Tibial nerve (tissue), 4 donors: ENCODE measurements at regions not wholly inside any gene's neighbourhood (a gene's known extent, or its start where the extent isn't known, plus 50 kb on each side); places are given as distances from the start of the nearest gene placed in this dataset. TPM values are rescaled to one million over a fixed set of nuclear protein-coding genes. Genes with fewer than 3 reads are reported as not detected.
"Not testable (repeated sequence)": the region's sequence is repeated elsewhere in the genome, so short reads cannot be mapped to it uniquely, and the experiment has no call there.

Experiments used
- DNase-seq, 2 donors: peaks; one replicate each; pipeline ENCODE4 v3.0.0-alpha.2; 2019; ENCODE audit warnings: low spot score in 2 of 2
- H3K27ac ChIP-seq, 4 donors: fragments of 200-600 bp; sonication (generic) in 3 of 4; one replicate each; pipeline ENCODE4 v1.5.1; 2017 to 2019; ENCODE audit warnings: mild to moderate bottlenecking in 1 of 4
- H3K27me3 ChIP-seq, 2 donors: fragments of 200-600 bp; sonication (generic) in 1 of 2; one replicate each; pipeline versions ENCODE4 v1.5.1 to v1.6.0; 2017 to 2019
- H3K36me3 ChIP-seq, 3 donors: fragments of 200-600 bp; sonication (generic); one replicate each; pipeline ENCODE4 v1.5.1; 2018 to 2019
- H3K4me1 ChIP-seq, 4 donors: fragments of 200-600 bp; sonication (generic) in 3 of 4; one replicate each; pipeline ENCODE4 v1.5.1; 2017 to 2019
- H3K4me3 ChIP-seq, 4 donors: fragments of 200-600 bp; sonication (generic) in 3 of 4; one replicate each; pipeline ENCODE4 v1.5.1; 2017 to 2019; ENCODE audit warnings: mild to moderate bottlenecking in 1 of 4, moderate library complexity in 1 of 4
- H3K9me3 ChIP-seq, 4 donors: fragments of 200-600 bp; sonication (generic) in 3 of 4; one replicate each; pipeline ENCODE4 v1.5.1; 2017 to 2019
- CTCF ChIP-seq, 5 experiments: fragments of 200-600 bp in 3 of 5; fragments of 450-650 bp in 2 of 5; sonication (generic) in 3 of 5; IDR thresholded peaks; one replicate each; pipeline ENCODE4 v1.5.1; 2016 to 2019; ENCODE audit warnings: antibody characterized with exemption in 5 of 5, mild to moderate bottlenecking in 3 of 5, moderate library complexity in 2 of 5
- EP300 ChIP-seq, 2 donors: sonication (generic); formaldehyde crosslinking; IDR thresholded peaks; one replicate each; pipeline ENCODE4 v1.6.1; 2017; ENCODE audit warnings: antibody characterized with exemption in 2 of 2, mild to moderate bottlenecking in 1 of 2
- POLR2A ChIP-seq, 2 donors: fragments of 450-650 bp; IDR thresholded peaks; one replicate each; pipeline ENCODE4 v1.6.1; 2017; ENCODE audit warnings: antibody characterized with exemption in 2 of 2, mild to moderate bottlenecking in 2 of 2, moderate library complexity in 2 of 2
- WGBS, 2 donors: methylation state at CpG; one replicate each; pipeline ENCODE4 v1.1.5; 2018; 5-methylcytosine and 5-hydroxymethylcytosine counted together
- small RNA-seq: library from RNA; depleted of rRNA; stranded (forward); fragments of <200 nt; gene quantifications from one replicate; pipeline ENCODE3, GENCODE V24; 2016

- Histone ChIP-seq H3K27ac (no peak overlapping the region), H3K4me1 (no peaks in the 10 kb centered on the region), H3K27me3 (no peaks in the 10 kb centered on the region), H3K4me3 (no peak overlapping the region), H3K9me3 (no peaks in the 10 kb centered on the region), H3K36me3 (no peaks in the 10 kb centered on the region)
- DNase-seq = no peak
- TF ChIP-seq POLR2A (IDR thresholded peaks at IDR 0.05) = no peak
- TF ChIP-seq EP300 (IDR thresholded peaks at IDR 0.05) = no peak
- no peak for TF ChIP-seq CTCF (IDR thresholded peaks at IDR 0.05)
- 92 to 93% methylated on average over 7 of the region's 7 CpGs for WGBS, 2 donors
Measured at GRCh38 chr2:216754812-216755211, 59.5 kb upstream of the IGFBP5 start.

- no peak for DNase-seq
- H3K9me3 ChIP-seq = no peaks in the 10 kb centered on the region
- WGBS, 2 donors = 85 to 92% methylated on average over 3 of the region's 3 CpGs
- no peak overlapping the region for H3K4me3 ChIP-seq
- TF ChIP-seq EP300 (IDR thresholded peaks at IDR 0.05) (no peak), CTCF (IDR thresholded peaks at IDR 0.05) (no peak), POLR2A (IDR thresholded peaks at IDR 0.05) (no peak)
- H3K27ac ChIP-seq = no peak overlapping the region
- H3K4me1 ChIP-seq = no peaks in the 10 kb centered on the region
- no peaks in the 10 kb centered on the region for H3K27me3 ChIP-seq
- no peaks in the 10 kb centered on the region for H3K36me3 ChIP-seq
Measured at GRCh38 chr2:216754336-216754735, 59.0 kb upstream of the IGFBP5 start.

GRCh38 chr2:216752855-216753505 is 57.6 kb upstream of the IGFBP5 start:
- no peaks in the 10 kb centered on the region for H3K27me3 ChIP-seq
- H3K4me3 ChIP-seq = no peak overlapping the region
- H3K4me1 ChIP-seq = no peaks in the 10 kb centered on the region
- WGBS, 2 donors = 59 to 64% methylated on average over 2 of the region's 2 CpGs
- H3K27ac ChIP-seq = no peak overlapping the region
- DNase-seq = no peak
- TF ChIP-seq EP300 (IDR thresholded peaks at IDR 0.05) (no peak), POLR2A (IDR thresholded peaks at IDR 0.05) (no peak), CTCF (IDR thresholded peaks at IDR 0.05) (no peak)
- no peaks in the 10 kb centered on the region for H3K9me3 ChIP-seq
- no peaks in the 10 kb centered on the region for H3K36me3 ChIP-seq

GRCh38 chr2:216750750-216751149 is 55.4 kb upstream of the IGFBP5 start:
- not testable (repeated sequence) for H3K4me3 ChIP-seq, H3K4me1 ChIP-seq, H3K27me3 ChIP-seq, H3K27ac ChIP-seq, H3K36me3 ChIP-seq, DNase-seq, H3K9me3 ChIP-seq

GRCh38 chr2:216746268-216746667 is 50.9 kb upstream of the IGFBP5 start:
- not testable (repeated sequence) for H3K27ac ChIP-seq, H3K9me3 ChIP-seq, H3K36me3 ChIP-seq, DNase-seq, H3K27me3 ChIP-seq, H3K4me3 ChIP-seq
- H3K4me1 ChIP-seq = peaks cover 0 to 14% (median 2%) of the 10 kb centered on the region in 4 donors
- 91 to 95% methylated on average over 5 of the region's 5 CpGs for WGBS, 2 donors

GRCh38 chr2:216745453-216745852 is 50.1 kb upstream of the IGFBP5 start:
- no peak overlapping the region for H3K27ac ChIP-seq
- peaks cover 0 to 22% (median 2%) of the 10 kb centered on the region in 4 donors for H3K4me1 ChIP-seq
- WGBS, 2 donors = 92 to 97% methylated on average over 3 of the region's 3 CpGs
- TF ChIP-seq POLR2A (IDR thresholded peaks at IDR 0.05) (no peak), EP300 (IDR thresholded peaks at IDR 0.05) (no peak), CTCF (IDR thresholded peaks at IDR 0.05) (no peak)
- H3K27me3 ChIP-seq = no peaks in the 10 kb centered on the region
- H3K4me3 ChIP-seq = no peak overlapping the region
- H3K36me3 ChIP-seq = no peaks in the 10 kb centered on the region
- no peak for DNase-seq
- no peaks in the 10 kb centered on the region for H3K9me3 ChIP-seq

Small RNAs in the stretch of these regions (small RNA-seq; reads per million reads assigned to genes)
- not detected for gene RNA5SP120
